ENCODE measurements at regions not wholly inside any gene's neighbourhood (a gene's known extent, or its start where the extent isn't known, plus 50 kb on each side); places are given as distances from the start of the nearest gene placed in this dataset.

DNA sequence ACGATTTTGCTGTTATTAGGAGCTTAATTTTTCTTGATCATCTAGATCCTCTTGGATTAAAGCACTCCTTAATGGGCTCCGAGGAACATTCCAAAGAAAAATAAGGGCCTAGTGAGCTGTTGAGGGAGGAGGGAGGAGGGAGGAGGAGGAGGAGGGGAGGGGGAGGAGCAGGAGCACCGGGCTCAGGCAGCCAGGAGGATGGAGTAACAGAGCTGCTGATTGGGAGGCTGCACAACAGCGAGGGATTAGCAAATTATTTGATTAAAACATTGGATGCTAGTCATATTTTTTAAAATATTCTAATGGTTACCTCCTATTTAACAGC, 302.1 kb upstream of the RRP15 start:
- TF ChIP-seq EZH2 (IDR thresholded peaks at IDR 0.05; ENCODE audit: low read depth) = no peak
- TF ChIP-seq, protein P1, sequence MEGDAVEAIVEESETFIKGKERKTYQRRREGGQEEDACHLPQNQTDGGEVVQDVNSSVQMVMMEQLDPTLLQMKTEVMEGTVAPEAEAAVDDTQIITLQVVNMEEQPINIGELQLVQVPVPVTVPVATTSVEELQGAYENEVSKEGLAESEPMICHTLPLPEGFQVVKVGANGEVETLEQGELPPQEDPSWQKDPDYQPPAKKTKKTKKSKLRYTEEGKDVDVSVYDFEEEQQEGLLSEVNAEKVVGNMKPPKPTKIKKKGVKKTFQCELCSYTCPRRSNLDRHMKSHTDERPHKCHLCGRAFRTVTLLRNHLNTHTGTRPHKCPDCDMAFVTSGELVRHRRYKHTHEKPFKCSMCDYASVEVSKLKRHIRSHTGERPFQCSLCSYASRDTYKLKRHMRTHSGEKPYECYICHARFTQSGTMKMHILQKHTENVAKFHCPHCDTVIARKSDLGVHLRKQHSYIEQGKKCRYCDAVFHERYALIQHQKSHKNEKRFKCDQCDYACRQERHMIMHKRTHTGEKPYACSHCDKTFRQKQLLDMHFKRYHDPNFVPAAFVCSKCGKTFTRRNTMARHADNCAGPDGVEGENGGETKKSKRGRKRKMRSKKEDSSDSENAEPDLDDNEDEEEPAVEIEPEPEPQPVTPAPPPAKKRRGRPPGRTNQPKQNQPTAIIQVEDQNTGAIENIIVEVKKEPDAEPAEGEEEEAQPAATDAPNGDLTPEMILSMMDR (conservative IDR thresholded peaks at IDR 0.05) = no peak

Measured in PC-9 (cell line).